ENCODE measurements at regions not wholly inside any gene's neighbourhood (a gene's known extent, or its start where the extent isn't known, plus 50 kb on each side); places are given as distances from the start of the nearest gene placed in this dataset.
A peak's percentile ranks its signal among the peaks of the same experiment; 100 is the strongest.
"Not testable (repeated sequence)": the region's sequence is repeated elsewhere in the genome, so short reads cannot be mapped to it uniquely, and the experiment has no call there.

DNA sequence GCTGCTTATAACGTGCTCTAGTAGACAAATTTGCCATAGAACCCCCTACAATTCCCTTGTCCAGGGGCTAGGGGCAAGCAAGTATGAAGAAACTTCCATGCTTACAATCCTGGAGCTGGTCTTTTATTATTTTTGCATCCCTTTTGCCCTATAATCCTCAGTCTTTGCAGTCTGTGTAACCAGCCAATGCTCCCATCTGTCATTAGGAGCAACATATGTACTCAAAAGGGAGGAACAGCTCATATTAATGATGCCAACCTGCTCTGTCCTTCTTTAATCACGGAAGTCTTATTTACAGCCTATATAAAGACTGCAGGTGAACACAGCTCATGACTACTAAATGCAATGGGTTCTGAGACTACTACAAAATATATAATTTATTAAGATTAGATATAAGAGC, 263.3 kb downstream of the ZIC1 start:
- no peak for DNase-seq (ENCODE audit: low read depth)

GRCh38 chr3:147675761-147676160, 266.6 kb downstream of the ZIC1 start:
- DNase-seq (ENCODE audit: low read depth) = no peak

DNA sequence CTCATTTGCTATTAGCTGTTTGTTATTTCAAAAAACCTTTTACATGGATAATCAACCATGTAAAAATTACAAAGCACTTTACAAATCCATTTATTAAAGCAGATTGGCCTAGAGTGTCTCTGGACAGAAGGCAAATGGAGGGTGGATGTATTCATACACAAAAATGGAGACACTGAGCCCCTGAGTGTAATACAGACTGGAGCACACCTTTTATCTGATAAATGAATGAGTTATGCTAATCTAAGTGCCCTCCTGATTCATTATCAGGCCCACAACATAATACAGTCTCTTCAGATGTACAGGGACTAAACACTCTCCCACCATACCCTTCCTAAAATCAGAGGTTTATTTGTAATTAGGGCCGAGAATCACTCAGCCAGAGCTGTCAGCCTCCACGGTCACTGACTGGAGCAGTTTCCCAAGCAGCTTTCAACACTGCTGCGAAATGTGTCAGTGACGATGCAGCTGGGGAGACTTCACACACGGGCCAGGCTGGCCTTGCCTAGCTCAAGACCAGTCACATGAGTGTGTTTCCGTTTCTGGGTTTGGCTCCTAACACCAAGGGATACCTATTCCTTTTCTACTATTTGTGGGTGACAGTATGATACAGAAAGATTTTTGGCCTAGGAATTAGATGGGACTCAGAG, 271.8 kb downstream of the ZIC1 start:
- DNase-seq (ENCODE audit: low read depth) = no peak

GRCh38 chr3:147688868-147689267, 279.7 kb downstream of the ZIC1 start:
- DNase-seq (ENCODE audit: low read depth) = no peak

GRCh38 chr3:147699175-147699838, 290.1 kb downstream of the ZIC1 start:
- peak; percentile 24 for DNase-seq (ENCODE audit: low read depth)

- DNase-seq (ENCODE audit: low read depth) = no peak
These were observed 292.0 kb downstream of the ZIC1 start for GRCh38 chr3:147701195-147701594.

GRCh38 chr3:147702509-147702908, 293.3 kb downstream of the ZIC1 start:
- DNase-seq (ENCODE audit: low read depth) = no peak

- no peak for DNase-seq (ENCODE audit: low read depth)
These were observed 296.5 kb downstream of the ZIC1 start for GRCh38 chr3:147705651-147706051.

DNA sequence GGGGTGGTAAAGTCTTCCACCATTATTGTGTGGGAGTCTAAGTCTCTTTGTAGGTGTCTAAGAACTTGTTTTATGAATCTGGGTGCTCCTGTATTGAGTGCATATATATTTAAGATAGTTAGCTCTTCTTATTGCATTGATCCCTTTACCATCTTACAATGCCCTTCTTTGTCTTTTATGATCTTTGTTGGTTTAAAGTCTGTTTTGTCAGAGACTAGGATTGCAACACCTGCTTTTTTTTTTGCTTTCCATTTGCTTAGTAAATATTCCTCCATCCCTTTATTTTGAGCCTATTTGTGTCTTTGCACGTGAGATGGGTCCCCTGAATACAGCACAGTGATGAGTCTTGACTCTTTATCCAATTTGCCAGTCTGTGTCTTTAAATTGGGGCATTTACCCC, 301.6 kb downstream of the ZIC1 start:
- DNase-seq (ENCODE audit: low read depth) = not testable (repeated sequence)

- no peak for DNase-seq (ENCODE audit: low read depth)
These were observed 303.2 kb downstream of the ZIC1 start for GRCh38 chr3:147712357-147712756.

DNA sequence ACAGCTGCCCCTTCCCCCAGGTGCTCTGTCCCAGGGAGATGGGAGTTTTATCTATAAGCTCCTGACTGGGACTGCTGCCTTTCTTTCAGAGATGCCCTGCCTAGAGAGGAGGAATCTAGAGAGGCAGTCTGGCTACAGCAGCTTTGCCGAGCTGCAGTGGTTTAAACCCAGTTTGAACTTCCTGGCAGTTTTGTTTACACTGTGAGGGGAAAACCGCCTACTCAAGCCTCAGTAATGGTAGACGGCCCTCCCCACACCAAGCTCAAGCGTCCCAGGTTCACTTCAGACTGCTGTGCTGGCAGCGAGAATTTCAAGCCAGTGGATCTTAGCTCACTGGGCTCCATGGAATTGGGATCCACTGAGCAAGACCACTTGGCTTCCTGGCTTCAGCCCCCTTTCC, 303.6 kb downstream of the ZIC1 start:
- not testable (repeated sequence) for DNase-seq (ENCODE audit: low read depth)

DNA sequence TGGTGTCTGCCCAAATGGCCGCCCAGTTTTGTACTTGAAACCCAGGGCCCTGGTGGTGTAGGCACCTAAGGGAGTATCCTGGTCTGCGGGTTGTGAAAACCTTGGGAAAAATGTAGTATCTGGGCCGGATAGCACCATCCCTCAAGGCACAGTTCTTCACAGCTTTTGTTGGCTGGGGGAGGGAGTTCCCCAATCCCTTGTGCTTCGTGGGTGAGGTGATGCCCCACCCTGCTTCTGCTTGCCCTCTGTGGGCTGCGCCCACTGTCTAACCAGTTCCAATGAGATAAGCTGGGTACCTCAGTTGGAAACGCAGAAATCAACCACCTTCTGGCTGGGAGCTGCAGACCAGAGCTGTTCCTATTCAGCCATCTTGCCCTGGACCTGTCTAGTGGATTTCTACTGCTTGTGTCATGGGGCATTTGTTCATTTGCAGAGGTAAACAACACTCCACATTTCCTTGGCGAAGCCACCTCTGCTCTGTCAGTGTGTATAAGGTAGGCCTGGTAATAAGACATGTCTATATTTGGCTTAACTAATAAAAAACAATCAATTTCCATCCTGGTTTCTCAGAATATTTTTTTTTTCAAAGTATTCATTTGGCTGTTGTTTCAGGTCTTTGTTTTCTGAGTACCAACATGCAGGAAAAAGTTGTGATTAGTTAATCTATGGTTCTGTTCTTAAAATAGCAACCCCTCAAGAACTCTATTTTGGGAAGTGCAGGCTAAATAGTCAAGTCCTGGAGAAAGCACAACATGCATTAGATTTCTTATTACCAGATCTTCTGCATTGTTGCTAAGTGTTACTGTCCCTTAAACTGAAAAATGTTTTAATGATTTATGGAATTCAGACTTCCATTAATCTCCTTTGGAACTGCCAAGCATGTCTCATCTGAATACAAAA, 304.3 kb downstream of the ZIC1 start:
- DNase-seq (ENCODE audit: low read depth) = no peak

- no peak for DNase-seq (ENCODE audit: low read depth)
These were observed 320.5 kb downstream of the ZIC1 start for GRCh38 chr3:147729641-147730040.

DNA sequence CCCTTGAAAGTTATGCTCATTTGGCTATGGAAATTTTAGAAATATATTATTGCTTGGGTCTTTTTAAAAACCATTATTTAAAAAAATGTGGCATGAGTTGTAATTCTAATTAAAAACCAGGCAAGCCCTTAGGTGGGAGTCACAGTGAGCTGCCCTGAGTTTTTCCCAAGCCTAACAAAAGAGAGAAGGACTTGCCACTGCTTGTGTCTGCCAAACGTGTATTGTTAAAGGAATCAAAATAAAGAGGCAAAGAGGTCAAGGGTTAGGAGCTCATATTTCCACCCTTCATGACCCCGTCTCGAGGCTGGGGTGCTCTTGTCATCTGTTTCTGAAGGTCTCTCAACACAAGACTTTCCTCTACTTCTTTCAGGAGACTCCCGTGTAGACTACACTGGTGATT, 321.1 kb downstream of the ZIC1 start:
- no peak for DNase-seq (ENCODE audit: low read depth)

DNA sequence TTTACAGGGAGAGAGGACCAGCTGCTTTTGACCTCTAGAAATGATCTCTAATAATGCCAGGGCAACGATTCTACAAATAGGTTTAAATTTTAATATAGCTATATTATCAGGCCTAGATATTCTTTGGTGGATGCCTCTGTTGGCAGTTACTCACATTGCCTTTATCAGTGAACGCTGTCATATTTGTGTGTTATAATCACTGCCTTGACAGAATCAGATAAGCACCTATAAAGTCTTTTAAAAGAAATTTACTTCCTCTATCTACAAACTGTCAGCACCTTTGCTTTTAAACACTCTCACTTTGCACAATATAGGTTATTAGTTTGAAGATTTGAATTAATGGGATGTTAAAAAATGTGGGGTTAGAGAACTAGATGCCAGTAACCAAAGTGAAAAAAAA, 324.1 kb downstream of the ZIC1 start:
- DNase-seq (ENCODE audit: low read depth) = no peak

DNA sequence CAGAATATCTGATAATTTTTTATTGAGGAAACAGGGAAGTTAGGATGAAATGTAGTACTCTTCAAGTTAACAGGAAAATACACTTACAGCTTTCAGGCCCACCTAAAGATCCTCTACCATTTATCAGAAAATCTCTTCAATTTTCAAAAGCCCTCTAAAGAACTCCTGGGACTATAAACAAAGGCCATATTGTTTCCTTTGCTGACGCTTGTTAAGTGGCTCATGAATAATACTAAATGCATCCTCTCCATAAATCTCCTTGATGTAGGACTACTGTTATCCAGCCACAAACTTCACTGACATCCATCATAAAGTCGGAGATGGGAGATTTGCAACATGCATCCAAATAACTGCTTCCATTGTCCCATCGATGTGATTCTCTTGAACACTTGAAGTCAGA, 326.5 kb downstream of the ZIC1 start:
- peak; percentile 10 for DNase-seq (ENCODE audit: low read depth)

DNA sequence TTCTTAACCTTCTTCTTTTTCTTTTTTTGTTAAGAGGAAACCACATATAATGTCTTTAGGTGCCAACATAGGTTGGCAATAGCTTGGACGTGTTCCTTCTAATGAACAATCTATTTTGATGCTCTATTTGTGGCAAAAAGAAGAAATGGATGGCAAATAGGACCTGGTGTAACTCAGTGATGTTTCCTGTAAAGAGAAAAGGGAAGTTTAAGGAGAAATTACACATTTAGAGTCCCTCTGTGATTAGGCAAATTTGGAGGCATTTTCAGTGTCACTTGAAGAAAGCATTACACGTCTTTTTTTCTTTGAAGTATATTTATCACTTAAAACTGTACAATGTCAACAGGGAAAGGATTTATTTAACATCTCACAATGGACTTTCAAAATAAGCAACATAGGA, 327.1 kb downstream of the ZIC1 start:
- no peak for DNase-seq (ENCODE audit: low read depth)

- DNase-seq (ENCODE audit: low read depth) = no peak
These were observed 328.2 kb downstream of the ZIC1 start for GRCh38 chr3:147737376-147737775.

DNA sequence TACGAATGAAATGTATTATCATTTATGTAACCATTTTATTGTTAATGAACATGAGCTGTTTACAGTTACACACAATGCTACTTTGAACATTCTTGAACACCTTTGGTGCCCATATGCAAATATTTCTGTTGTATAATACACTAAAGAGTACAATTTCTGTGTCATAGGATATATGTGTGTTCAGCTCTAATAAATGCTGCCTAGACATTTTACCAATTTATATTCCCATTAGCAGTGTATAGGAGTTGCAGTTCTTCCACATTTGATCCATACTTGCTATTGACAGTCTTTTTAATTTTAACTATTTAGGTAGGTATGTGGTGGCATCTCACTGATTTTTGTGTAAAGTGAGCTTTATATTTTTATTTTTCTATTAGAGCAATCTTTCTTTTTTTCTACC, 331.8 kb downstream of the ZIC1 start:
- DNase-seq (ENCODE audit: low read depth) = no peak

- no peak for DNase-seq (ENCODE audit: low read depth)
These were observed 335.8 kb downstream of the ZIC1 start for GRCh38 chr3:147744967-147745366.

DNA sequence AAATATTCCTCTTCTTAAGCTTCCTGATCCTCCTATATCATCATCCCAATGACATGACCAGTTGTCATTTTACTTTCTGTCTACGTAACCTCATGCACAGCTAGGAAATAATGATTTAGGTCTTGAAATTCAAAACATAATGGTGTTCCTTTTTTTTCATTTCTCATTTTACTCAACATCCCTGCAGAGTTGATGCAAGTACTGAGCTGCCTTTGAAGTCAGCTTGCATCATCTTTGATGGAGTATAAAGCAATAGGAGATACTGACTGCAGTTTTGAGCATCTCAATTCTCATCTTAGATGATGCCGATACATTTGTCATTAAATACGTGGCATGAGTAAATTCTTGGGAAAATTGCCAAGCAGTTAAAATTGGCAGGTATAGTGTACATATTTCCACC, 346.1 kb downstream of the ZIC1 start:
- no peak for DNase-seq (ENCODE audit: low read depth)

DNA sequence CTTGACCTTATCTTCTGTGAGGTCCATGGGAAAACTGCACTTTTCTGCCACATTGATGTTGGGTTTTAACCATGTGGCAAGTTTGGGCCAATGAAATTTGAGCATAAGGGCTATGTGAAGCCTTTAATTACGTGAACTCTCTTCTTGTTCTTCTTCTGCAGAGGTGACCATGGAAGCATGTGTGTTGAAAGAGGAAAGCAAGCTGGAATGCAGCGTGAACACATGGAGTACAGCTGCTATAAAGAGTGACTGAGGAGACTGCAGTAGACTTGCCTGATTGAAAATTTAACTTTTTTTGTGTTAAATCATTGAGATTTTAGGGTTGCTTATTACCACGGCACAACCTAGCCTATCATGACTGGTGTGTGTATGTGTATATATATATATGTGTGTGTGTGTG, 347.3 kb downstream of the ZIC1 start:
- DNase-seq (ENCODE audit: low read depth) = no peak

GRCh38 chr3:147757866-147758265, 348.7 kb downstream of the ZIC1 start:
- DNase-seq (ENCODE audit: low read depth) = no peak

Data from RPMI7951 (cell line).